RWPE2 (cell line): ENCODE measurements at regions not wholly inside any gene's neighbourhood (a gene's known extent, or its start where the extent isn't known, plus 50 kb on each side); places are given as distances from the start of the nearest gene placed in this dataset.

Source experiments
- ATAC-seq: fragments of 200-7000 bp; cut with Tn5 transposase; 3 replicates; pipeline ENCODE4 v1.9.1; 2021; ENCODE audit warnings: low read depth
- DNase-seq: peaks from one replicate; pipeline ENCODE4 v3.0.0-alpha.2; 2020; ENCODE audit warnings: low spot score
- H3K27ac ChIP-seq: fragments of 450-650 bp; 2 replicates; pipeline ENCODE4 v1.5.1; 2017; ENCODE audit warnings: mild to moderate bottlenecking; ENCODE audit not compliant: poor library complexity, severe bottlenecking
- H3K27me3 ChIP-seq: fragments of 250-450 bp; sonication (Bioruptor Pico); 2 replicates; pipeline ENCODE4 v1.5.1; 2021; ENCODE audit warnings: mild to moderate bottlenecking, moderate library complexity; ENCODE audit not compliant: insufficient read depth, poor library complexity, severe bottlenecking
- H3K36me3 ChIP-seq: fragments of 250-450 bp; sonication (Bioruptor Pico); 2 replicates; pipeline ENCODE4 v1.5.1; 2020; ENCODE audit warnings: low read depth, mild to moderate bottlenecking, moderate library complexity
- H3K4me1 ChIP-seq: fragments of 250-450 bp; sonication (Bioruptor Pico); 2 replicates; pipeline ENCODE4 v1.5.1; 2021; ENCODE audit warnings: mild to moderate bottlenecking, moderate library complexity; ENCODE audit not compliant: insufficient read depth, poor library complexity, severe bottlenecking
- H3K4me3 ChIP-seq: fragments of 250-450 bp; sonication (Bioruptor Pico); 2 replicates; pipeline ENCODE4 v1.5.1; 2021; ENCODE audit warnings: mild to moderate bottlenecking, moderate library complexity; ENCODE audit not compliant: severe bottlenecking
- H3K9me3 ChIP-seq: fragments of 250-450 bp; sonication (Bioruptor Pico); 2 replicates; pipeline ENCODE4 v1.5.1; 2021; ENCODE audit warnings: mild to moderate bottlenecking, moderate library complexity; ENCODE audit not compliant: severe bottlenecking
- CTCF ChIP-seq: fragments of 450-650 bp; IDR thresholded peaks from one replicate; pipeline ENCODE4 v1.5.1; 2017; ENCODE audit warnings: mild to moderate bottlenecking, moderate library complexity; ENCODE audit not compliant: poor library complexity, severe bottlenecking

DNA sequence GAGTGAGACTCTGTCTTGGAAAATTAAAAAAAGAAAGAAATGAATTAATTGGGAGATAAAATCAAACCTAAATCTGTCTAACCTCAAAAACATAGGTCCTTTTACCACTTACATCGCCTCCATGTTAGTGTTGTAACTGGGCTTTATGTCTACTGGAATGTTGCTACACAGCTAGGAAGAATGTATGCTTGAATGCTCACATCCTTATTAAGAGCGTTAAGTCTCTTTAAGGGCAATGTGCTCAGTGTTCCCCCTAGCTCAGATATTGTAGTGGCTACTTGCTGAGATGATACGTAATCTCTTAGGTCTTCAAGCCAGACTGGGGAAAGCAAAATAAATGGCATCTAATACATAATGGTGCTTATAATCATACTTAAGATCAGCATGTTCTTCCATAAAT lies 1072.8 kb downstream of the PDHA2 start:
- no peaks in the 10 kb centered on the region for H3K27me3 ChIP-seq
- ATAC-seq (no peak), DNase-seq (no peak)
- no peaks in the 10 kb centered on the region for H3K4me1 ChIP-seq
- H3K27ac ChIP-seq, result no peak overlapping the region
- no peaks in the 10 kb centered on the region for H3K9me3 ChIP-seq
- no peak for TF ChIP-seq CTCF
- H3K36me3 ChIP-seq, result no peaks in the 10 kb centered on the region
- H3K4me3 ChIP-seq, result no peak overlapping the region

GRCh38 chr4:96913441-96914080 lies 1073.7 kb downstream of the PDHA2 start:
- no peak for DNase-seq
- no peak overlapping the region for H3K27ac ChIP-seq
- H3K4me1 ChIP-seq, result no peaks in the 10 kb centered on the region
- H3K27me3 ChIP-seq, result no peaks in the 10 kb centered on the region
- no peaks in the 10 kb centered on the region for H3K36me3 ChIP-seq
- ATAC-seq, result peak; percentile 59; the same call in 1 of the 3 replicates
- no peak for TF ChIP-seq CTCF
- no peak overlapping the region for H3K4me3 ChIP-seq
- no peaks in the 10 kb centered on the region for H3K9me3 ChIP-seq

- TF ChIP-seq CTCF, result no peak
- no peak overlapping the region for H3K27ac ChIP-seq
- ATAC-seq (no peak), DNase-seq (no peak)
- H3K4me1 ChIP-seq, result no peaks in the 10 kb centered on the region
- H3K9me3 ChIP-seq, result no peaks in the 10 kb centered on the region
- no peaks in the 10 kb centered on the region for H3K27me3 ChIP-seq
- H3K36me3 ChIP-seq, result no peaks in the 10 kb centered on the region
- H3K4me3 ChIP-seq, result no peak overlapping the region
Observed at GRCh38 chr4:96916711-96917110, 1076.8 kb downstream of the PDHA2 start.

GRCh38 chr4:96936886-96937285 lies 1097.0 kb downstream of the PDHA2 start:
- ATAC-seq (no peak), DNase-seq (no peak)
- no peak for TF ChIP-seq CTCF
- no peaks in the 10 kb centered on the region for H3K9me3 ChIP-seq
- H3K4me3 ChIP-seq, result no peak overlapping the region
- H3K4me1 ChIP-seq, result no peaks in the 10 kb centered on the region
- no peaks in the 10 kb centered on the region for H3K36me3 ChIP-seq
- H3K27ac ChIP-seq, result no peak overlapping the region
- H3K27me3 ChIP-seq, result no peaks in the 10 kb centered on the region

- Histone ChIP-seq H3K27ac (no peak overlapping the region), H3K27me3 (no peaks in the 10 kb centered on the region), H3K4me1 (no peaks in the 10 kb centered on the region), H3K9me3 (no peaks in the 10 kb centered on the region), H3K4me3 (no peak overlapping the region), H3K36me3 (no peaks in the 10 kb centered on the region)
- no peak for ATAC-seq
- no peak for TF ChIP-seq CTCF
- DNase-seq, result no peak
Observed at GRCh38 chr4:96946552-96946951, 1106.7 kb downstream of the PDHA2 start.
